ENCODE measurements at regions not wholly inside any gene's neighbourhood (a gene's known extent, or its start where the extent isn't known, plus 50 kb on each side); places are given as distances from the start of the nearest gene placed in this dataset.

- no peak for DNase-seq (ENCODE audit: low read depth)
Measured at GRCh38 chr5:5588887-5589826, 166.7 kb downstream of the ICE1 start.

DNA sequence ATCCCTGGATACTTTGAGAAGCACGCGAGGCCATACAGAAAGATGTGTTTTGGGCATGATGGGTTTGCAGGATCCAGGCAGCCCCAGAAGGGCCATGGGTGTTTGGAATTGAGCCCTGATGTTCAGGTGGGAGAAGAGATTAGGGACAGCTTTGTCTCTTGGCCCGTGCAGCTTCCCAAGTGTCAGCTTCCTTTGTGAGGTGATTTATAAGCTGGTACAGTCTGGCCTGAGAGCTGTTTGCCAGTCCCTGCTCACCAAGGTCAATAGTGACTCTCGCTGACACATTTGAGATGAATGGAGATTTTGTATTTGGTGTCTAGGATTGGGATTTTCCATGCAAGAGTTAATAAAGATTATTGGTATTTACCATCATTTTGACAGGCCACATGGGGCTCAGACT lies 165.9 kb downstream of the ICE1 start:
- DNase-seq (ENCODE audit: low read depth), result no peak

- no peak for DNase-seq (ENCODE audit: low read depth)
Measured at GRCh38 chr5:5587474-5587873, 165.0 kb downstream of the ICE1 start.

GRCh38 chr5:5586721-5587120 lies 164.2 kb downstream of the ICE1 start:
- DNase-seq (ENCODE audit: low read depth), result no peak

GRCh38 chr5:5585751-5586341 lies 163.4 kb downstream of the ICE1 start:
- DNase-seq (ENCODE audit: low read depth), result no peak

- no peak for DNase-seq (ENCODE audit: low read depth)
Measured at GRCh38 chr5:5584751-5585150, 162.3 kb downstream of the ICE1 start.

GRCh38 chr5:5584236-5584745 lies 161.8 kb downstream of the ICE1 start:
- no peak for DNase-seq (ENCODE audit: low read depth)

DNA sequence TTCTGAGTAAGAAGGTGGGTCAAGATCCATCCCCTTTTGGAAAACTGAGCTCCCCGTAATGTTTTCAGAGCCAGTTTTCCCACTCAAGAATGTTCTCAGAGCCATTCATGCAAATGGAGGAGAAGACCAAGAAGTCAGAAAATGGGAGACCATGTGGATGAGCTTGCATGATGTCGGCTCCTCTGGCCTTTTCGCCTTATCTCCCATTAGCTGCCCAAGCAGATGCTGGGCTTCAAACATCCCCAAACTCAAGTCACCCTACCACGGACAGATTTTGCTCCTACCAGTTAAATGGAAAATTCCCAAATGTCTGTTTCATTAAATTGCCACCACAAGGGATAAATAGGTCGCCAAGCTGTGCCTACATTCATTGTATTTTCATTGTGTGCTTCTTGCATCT lies 161.4 kb downstream of the ICE1 start:
- DNase-seq (ENCODE audit: low read depth), result no peak

DNA sequence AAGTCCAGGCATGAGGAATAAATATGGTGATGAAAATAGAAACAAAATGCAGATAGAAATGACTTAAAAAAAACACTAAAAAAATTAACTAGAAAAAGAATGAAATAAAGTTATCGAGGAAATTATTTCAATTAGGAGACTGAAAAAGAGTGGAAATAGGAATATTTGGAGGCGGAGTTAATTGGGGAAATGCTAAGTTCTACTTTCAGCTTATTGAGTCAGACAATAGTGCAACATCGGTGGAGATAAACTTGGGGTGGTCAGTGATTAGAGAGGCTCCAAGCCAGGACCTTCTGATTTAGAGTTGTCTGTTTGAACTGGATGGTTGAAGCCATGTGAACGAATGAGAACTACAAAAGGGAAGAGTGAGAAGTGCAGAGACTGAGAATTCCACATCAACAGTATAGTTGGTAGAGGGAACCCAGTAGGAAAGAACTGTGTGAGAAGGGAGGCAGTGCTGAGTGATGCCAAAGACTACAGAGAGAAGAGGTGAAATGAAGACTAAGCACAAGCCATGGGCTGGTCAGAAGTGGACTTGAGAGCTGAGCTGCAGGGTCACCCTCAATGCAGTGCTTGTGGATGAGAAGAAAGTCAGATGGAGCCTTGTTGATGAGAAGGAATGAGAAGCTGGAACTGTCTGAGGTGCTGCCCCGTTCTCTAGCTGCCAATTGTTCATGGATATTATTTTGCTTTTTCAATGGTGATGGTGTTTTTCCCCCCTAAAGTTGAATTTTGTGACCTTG lies 160.7 kb downstream of the ICE1 start:
- DNase-seq (ENCODE audit: low read depth), result no peak

GRCh38 chr5:5581080-5581479 lies 158.6 kb downstream of the ICE1 start:
- DNase-seq (ENCODE audit: low read depth), result no peak

GRCh38 chr5:5576744-5577143 lies 154.3 kb downstream of the ICE1 start:
- no peak for DNase-seq (ENCODE audit: low read depth)

DNA sequence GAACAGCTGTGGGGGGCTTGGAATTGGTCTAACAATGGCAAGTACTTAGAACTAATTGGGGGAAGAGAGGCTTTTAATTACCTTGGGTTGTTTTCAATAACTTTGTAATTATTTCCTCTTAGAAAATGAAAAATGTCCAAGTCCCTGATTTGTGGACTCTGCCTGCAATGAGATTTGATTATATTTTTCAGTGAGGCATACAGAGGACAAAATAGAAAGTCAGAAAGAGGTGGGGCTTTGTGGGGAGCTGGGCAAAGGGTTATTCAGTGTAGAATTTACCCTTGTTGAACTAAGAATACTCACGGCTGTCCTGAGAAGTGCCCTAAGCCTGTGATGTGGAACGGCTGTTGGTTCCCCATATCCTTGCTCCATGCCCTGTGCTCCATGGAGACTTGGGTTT lies 153.0 kb downstream of the ICE1 start:
- no peak for DNase-seq (ENCODE audit: low read depth)

DNA sequence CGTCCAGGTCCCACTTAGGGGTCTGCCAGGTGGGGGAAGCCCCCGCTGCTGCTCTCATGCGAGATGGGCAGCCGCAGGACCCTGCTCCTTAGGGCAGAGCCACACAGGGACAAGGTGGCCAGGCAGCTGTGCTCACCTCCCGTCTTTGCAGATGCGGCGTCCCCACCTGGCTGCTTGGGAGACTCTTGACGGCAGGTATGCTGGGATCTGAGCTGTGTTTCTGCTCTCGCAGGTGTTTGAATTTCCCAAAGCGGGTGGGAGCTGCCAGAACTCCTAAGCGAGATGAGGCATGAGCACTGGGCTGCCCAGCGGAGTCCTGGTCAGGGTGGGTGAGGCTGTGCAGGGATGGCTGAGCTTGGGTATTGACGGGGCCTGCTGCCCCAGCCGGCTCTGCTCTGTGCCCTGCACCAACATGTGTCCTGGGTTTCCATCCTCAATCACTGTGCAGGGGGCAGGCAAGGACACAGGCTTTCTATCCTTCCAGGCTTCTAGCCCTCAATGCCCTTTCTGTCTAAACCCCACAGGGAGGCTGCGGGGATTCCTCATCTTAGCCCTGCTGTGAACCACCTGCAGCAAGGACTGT lies 151.4 kb downstream of the ICE1 start:
- DNase-seq (ENCODE audit: low read depth), result no peak

- no peak for DNase-seq (ENCODE audit: low read depth)
Measured at GRCh38 chr5:5572976-5573797, 150.7 kb downstream of the ICE1 start.

- DNase-seq (ENCODE audit: low read depth), result no peak
Measured at GRCh38 chr5:5572010-5572865, 149.8 kb downstream of the ICE1 start.

GRCh38 chr5:5570646-5571045 lies 148.2 kb downstream of the ICE1 start:
- no peak for DNase-seq (ENCODE audit: low read depth)

DNA sequence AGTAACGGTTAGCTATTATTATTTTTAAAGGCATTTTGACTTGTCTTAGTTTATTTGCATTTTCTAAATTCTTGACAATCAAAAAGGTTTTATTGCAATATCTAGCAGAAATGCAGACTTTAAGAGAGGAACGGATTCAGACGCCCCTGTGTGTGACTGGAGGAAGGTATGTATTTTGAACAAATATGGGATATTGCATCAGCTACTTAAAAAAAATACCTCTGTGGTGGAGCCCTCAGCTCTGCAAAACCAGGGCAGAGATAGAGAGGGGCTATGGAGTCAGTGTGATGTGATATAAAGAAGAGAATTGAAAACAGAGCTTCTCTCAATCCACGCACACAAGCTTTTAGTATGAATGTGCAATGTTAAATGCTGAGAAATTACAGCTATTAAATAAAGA lies 142.4 kb downstream of the ICE1 start:
- no peak for DNase-seq (ENCODE audit: low read depth)

- no peak for DNase-seq (ENCODE audit: low read depth)
Measured at GRCh38 chr5:5560016-5560415, 137.5 kb downstream of the ICE1 start.

DNA sequence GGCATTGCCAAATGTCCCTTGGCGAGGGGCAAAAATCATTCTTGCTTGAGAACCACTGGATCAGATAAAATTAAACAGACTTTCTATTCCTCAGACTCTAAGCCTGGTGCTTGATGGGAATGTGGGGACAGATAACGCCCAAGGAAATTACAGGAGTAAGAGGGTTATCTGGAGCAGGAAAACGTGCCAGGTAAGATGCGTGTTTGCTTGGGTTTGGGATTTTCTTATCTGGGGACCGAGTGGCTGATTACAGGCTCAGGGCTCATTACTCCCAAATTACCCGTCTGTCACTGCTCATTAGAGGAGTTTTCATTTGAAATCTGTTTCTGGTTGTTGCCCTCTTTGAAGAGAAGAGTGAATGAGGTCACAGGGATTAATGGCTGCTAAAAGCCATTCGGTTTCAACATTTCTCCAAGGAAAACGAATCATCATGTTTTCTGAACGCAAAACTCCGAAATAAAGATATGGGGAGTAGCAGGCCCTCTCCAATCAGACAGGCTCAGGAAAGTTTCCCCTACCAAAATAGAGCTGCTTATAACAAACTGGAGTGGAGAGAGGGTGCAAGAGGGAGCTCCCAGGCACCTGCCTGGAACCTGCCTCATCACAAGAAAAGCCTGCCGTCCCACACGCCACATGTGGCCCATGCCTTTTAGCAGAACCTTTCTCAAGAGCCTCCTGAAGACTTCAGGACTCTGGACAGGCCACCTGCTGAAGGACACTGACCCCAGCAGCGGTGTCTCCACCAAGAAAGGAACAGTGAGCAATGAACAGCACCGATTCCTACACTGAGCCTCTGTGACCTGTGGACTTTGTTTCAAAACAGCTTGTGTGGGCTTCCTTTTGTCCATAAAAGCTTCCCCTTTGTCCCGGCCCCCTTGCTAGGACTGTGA lies 136.4 kb downstream of the ICE1 start:
- DNase-seq (ENCODE audit: low read depth), result no peak
